Stimulated activated CD8-positive, alpha-beta memory T cell treated with anti-CD3 and anti-CD28 coated beads, Interleukin-12 subunit alpha, Interleukin-12 subunit beta, amount 100 ng/mL, for 24 hours (primary cell): ENCODE measurements at regions not wholly inside any gene's neighbourhood (a gene's known extent, or its start where the extent isn't known, plus 50 kb on each side); places are given as distances from the start of the nearest gene placed in this dataset.
"Not testable (repeated sequence)": the region's sequence is repeated elsewhere in the genome, so short reads cannot be mapped to it uniquely, and the experiment has no call there.

ENCODE experiments used
- DNase-seq: peaks from one replicate; pipeline ENCODE4 v3.0.0-alpha.2; 2020; ENCODE audit errors: extremely low read depth

- DNase-seq = no peak
Observed at GRCh38 chr2:16368951-16369350, 296.7 kb downstream of the CYRIA start.

GRCh38 chr2:16368328-16368727 lies 297.3 kb downstream of the CYRIA start:
- DNase-seq = no peak

- DNase-seq = no peak
Observed at GRCh38 chr2:16365366-16365765, 300.3 kb downstream of the CYRIA start.

GRCh38 chr2:16363581-16363980 lies 302.1 kb downstream of the CYRIA start:
- no peak for DNase-seq

GRCh38 chr2:16362611-16363010 lies 303.0 kb downstream of the CYRIA start:
- DNase-seq = no peak

- no peak for DNase-seq
Observed at GRCh38 chr2:16361261-16361995, 304.2 kb downstream of the CYRIA start.

- DNase-seq = no peak
Observed at GRCh38 chr2:16359961-16360360, 305.7 kb downstream of the CYRIA start.

- DNase-seq = no peak
Observed at GRCh38 chr2:16357188-16357587, 308.4 kb downstream of the CYRIA start.

GRCh38 chr2:16351541-16351940 lies 314.1 kb downstream of the CYRIA start:
- DNase-seq = no peak

- no peak for DNase-seq
Observed at GRCh38 chr2:16351137-16351536, 314.5 kb downstream of the CYRIA start.

- no peak for DNase-seq
Observed at GRCh38 chr2:16350211-16350610, 315.4 kb downstream of the CYRIA start.

- DNase-seq = no peak
Observed at GRCh38 chr2:16349811-16350210, 315.8 kb downstream of the CYRIA start.

- no peak for DNase-seq
Observed at GRCh38 chr2:16348821-16349515, 316.7 kb downstream of the CYRIA start.

- DNase-seq = no peak
Observed at GRCh38 chr2:16346671-16347070, 319.0 kb downstream of the CYRIA start.

- not testable (repeated sequence) for DNase-seq
Observed at GRCh38 chr2:16345231-16345630, 320.4 kb downstream of the CYRIA start.

- no peak for DNase-seq
Observed at GRCh38 chr2:16339206-16339605, 326.4 kb downstream of the CYRIA start.

GRCh38 chr2:16338026-16338425 lies 327.6 kb downstream of the CYRIA start:
- no peak for DNase-seq

GRCh38 chr2:16336916-16337315 lies 328.7 kb downstream of the CYRIA start:
- no peak for DNase-seq

GRCh38 chr2:16336491-16336890 lies 329.1 kb downstream of the CYRIA start:
- no peak for DNase-seq

GRCh38 chr2:16335947-16336346 lies 329.7 kb downstream of the CYRIA start:
- DNase-seq = no peak

GRCh38 chr2:16335604-16335930 lies 330.1 kb downstream of the CYRIA start:
- DNase-seq = no peak

- DNase-seq = no peak
Observed at GRCh38 chr2:16334886-16335603, 330.6 kb downstream of the CYRIA start.

GRCh38 chr2:16334366-16334765 lies 331.3 kb downstream of the CYRIA start:
- DNase-seq = no peak
